Right lung (tissue), 2 donors: ENCODE measurements at regions not wholly inside any gene's neighbourhood (a gene's known extent, or its start where the extent isn't known, plus 50 kb on each side); places are given as distances from the start of the nearest gene placed in this dataset.

ENCODE experiments used
- DNase-seq, 2 donors: peaks; one replicate each; pipeline ENCODE4 v3.0.0-alpha.2; 2013

DNA sequence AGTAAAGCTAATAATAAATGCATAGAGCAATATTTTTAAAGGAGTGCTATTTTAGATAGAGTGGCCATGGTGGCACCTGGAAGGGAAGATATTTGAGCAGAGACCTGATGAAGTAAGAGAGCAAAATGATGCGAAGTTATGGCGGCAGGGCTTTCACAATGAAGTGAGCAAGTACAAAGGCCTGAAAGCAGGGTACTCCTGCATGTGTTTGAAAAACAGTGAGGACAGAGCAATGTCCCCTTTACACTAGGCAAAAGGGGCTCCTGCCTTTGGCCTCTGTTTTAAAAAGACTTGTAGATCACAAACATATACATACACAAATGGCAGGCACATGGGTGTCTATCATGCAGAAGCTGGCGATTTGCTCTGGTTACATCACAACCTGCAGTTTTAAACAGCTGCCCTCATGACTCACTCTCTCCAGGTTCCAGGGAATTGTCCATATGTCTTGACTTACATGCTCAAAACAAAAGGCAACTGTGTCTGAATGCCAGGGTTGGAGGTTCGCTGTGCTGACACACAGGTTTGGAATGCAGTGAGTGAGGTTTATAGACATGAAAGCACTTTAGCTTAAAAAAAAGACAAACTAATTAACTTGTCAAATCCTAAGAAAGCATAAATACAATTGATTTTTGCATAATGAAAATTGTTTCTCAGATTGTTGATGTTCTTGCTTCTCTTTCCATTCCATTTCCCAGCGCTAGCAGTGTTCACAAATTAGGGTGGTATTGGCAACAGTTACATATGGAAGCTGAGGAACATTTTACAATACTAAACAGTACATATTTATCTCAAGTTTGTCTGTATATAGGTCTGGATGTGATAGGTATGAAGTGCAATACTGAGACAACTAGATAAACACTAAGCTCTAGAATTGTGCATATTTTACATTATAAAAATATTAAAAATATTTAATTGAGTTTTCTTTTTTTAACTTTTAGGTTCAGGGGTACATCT lies 313.9 kb downstream of the BARHL2 start:
- no peak for DNase-seq

DNA sequence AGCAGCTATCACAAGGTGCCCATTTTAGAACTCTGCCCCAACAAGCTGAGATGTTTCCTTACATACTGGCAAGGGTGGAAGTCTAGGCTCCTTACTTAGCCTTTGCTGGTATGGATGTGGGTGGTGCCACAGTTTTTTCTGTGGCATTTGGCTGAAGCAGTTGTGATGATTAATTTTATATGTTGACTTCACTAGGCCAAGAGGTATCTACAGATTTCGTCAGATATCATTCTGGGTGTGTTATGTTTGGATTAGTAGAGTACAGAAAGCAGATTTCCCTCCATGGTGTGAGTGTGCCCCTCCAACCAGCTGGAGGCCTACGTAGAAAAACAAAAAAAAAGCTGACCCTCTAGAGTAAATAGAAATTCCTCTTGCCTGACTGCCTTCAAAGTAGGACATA lies 317.0 kb downstream of the BARHL2 start:
- DNase-seq = no peak

DNA sequence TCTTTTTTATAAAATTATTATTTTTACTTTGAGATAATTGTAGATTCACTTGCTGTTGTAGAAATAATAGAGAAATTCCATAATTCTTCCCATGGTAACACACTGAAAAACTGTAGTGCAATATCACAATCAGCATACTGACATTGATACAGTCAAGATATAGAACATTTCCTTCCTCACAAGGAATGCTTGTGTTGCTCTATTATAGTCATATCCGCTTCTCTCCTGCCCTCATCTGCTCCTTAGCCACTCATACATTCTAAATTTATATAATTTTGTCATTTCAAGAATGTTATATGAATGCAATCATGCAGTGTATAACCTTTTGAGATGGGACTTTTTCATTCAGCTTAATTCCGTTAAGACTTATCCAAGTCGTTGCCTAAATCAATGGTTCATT lies 320.2 kb downstream of the BARHL2 start:
- DNase-seq = no peak

DNA sequence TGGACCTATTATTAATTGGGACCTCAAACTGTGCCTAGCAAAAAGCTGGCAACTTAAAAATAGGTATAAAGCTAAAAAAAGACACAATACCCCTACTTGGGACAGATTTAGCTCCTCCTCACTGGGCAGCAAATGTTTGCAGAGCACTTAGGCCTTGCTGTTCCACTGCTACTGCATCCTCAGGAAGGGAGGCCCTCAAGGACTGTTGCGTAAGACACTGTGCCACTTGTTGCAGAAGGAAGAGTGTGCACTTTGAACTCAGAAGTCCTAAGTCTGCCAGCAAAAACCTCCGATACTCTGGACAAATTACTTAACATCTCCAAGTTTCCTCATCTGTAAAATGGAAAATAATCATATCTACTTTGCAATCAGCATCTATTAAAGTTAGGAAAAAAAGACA lies 322.9 kb downstream of the BARHL2 start:
- no peak for DNase-seq

- no peak for DNase-seq
These were observed 324.1 kb downstream of the BARHL2 start for GRCh38 chr1:90393025-90393424.

GRCh38 chr1:90391126-90391525 lies 326.0 kb downstream of the BARHL2 start:
- DNase-seq = no peak

DNA sequence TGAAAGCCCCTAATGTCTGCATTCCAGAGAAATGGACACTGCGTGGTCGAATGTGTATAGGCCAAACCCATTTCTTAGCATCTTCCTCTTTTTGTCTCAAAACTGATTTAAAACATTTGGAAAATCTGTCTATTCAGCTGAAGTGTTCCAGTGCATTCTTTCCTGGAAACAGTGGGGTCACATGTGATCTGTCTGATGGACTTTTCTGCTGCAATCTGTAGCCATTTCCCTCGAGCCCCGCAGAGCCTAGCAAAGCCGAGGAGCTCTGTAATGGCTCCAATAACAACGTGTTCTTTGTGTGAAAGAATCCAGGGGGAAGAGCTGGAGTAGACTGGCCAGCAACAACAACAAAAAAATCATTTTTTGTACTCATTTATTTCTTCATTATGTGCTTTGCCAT lies 329.3 kb downstream of the BARHL2 start:
- no peak for DNase-seq

DNA sequence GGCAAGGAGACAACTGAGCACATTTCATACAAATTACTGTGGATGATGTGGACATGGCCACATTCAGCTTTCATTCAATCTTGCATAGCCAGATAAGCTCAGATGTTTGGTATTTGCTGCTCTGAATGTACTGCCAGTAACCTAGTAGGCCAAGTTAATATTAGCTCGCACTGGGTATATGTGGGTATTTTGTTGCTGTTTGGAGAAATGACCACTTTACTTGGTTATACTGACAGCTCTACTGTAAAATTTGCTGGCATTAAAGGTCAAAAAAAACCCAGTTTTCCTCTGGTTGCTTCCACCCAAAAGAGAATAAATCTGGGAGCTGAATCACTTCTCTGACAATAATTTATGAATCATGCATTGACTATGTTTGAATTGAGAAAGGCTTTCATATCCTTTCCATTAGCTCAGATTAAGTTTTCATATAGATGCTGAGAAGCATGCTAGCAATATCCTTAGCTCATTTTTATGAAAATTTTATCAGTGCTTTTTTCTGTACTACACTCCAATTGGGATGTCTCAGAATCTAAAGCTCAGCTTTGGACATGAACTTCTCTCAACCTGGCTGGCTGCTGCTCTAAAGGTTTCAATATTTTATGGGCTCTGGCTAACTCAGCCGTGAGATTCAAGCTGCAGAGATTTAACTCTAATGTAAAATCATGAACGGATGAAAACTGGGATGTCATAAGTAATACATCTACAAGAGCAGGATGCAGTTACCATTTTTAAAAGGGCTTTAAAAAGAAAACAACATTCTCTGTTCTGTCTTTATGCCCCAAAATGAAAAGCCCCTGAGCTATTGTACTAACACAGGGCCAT lies 330.0 kb downstream of the BARHL2 start:
- no peak for DNase-seq

- no peak for DNase-seq
These were observed 332.9 kb downstream of the BARHL2 start for GRCh38 chr1:90384193-90384592.

DNA sequence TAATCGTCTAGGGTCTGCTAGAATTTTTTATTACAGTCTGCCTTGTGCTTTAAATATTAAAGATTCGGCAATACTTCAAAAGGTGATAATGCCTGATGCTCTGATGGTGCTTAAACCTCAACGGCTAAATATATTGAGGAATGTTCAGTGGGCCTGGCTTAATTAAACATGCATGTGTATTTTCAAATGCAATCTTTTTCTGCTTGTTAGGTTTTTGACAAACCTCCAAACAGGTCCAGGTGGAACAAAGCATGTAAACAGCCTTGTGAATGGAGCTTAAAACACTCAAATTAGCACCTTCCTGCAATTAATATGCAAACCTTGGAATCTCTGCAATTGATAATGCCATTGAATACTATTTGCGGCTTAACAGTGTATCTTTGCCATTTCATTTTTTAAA lies 334.9 kb downstream of the BARHL2 start:
- DNase-seq = no peak

DNA sequence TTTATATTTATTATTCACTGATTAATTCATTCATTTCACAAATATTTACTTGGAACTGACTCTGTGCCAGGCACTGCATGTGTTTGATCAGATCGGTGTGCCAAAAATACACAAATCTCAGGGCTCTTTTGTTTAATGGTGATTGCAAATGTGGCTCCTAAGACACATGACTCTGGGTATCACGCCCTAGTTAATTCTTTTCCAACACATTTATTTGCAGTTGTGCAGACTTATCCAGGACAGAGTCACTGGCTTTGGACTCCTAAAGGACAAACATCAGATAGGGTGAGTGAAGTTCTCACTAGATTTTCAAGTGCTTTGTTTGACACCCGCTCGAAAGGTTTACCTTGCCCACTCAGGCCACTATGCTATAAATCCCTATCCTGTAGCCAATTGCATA lies 335.5 kb downstream of the BARHL2 start:
- DNase-seq = no peak

DNA sequence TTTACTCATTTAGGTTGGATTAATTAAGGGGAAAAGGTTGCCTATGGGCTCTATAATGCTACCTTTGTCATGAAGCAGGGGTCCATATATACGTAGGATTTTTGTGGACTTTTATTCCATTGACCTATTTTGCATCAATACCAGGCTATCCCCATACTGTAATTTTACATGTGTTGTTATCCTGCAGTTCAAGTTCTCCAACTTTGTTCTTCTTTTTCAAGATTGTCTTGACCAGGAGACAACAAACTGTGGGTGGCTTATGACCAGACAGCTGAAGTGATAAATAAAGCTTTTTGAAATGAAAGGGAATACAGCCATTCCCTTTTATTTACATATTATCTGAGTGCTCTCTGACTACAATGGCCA lies 345.7 kb downstream of the BARHL2 start:
- no peak for DNase-seq

DNA sequence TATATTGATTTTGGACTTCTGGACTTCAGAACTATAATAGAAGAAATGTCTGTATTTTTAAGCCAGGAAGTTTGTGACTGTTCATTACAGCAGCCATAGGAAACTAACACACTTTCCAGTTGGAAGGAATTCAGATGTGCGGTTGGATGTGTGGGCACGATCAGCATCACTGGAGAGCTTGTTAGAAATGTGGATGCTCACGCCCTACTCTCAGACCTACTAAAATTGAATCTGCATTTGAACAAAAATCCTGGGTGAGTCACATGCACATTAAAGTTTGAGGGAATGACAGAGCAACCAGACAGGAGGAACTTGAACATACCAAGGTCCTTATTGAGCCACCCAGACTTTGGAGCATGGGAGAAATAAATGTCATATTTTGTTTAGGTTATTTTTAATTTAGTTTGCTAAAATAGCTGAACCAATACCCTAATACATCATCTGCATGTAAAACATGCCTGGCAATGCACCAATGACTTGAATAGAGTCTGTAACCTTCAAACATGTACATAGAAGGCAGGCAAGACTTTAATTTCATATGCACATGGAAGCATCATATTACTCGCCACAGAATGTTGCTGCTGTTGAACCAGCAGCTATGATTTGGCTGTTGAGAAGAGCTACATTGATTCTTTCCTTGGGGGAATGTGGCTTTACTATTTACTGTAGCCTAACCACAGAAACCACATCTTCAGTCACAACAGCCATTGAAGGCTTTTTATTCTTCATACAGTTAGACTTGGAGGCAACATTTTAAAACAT lies 346.2 kb downstream of the BARHL2 start:
- DNase-seq = no peak

- no peak for DNase-seq
These were observed 354.9 kb downstream of the BARHL2 start for GRCh38 chr1:90362163-90362562.

GRCh38 chr1:90361026-90361425 lies 356.1 kb downstream of the BARHL2 start:
- no peak for DNase-seq

DNA sequence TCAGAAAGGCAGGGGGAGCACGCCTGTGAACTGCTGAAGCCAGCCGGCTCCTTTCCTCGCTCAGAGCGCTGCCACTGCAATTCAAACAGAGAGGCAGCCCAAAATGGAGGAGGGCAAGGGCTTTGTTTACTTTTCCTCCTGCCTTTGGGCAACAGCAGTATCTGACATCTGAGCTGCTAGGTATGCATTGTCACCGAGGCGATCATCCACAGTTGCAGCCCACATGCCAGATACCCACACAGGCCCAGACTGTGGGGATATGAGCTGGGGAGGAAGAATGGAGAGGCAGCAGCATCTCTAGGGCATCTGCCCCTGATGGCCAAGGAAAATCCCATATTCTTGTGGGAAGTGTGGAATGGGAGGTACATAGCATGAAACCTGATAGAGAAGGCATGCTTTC lies 357.1 kb downstream of the BARHL2 start:
- DNase-seq = no peak

DNA sequence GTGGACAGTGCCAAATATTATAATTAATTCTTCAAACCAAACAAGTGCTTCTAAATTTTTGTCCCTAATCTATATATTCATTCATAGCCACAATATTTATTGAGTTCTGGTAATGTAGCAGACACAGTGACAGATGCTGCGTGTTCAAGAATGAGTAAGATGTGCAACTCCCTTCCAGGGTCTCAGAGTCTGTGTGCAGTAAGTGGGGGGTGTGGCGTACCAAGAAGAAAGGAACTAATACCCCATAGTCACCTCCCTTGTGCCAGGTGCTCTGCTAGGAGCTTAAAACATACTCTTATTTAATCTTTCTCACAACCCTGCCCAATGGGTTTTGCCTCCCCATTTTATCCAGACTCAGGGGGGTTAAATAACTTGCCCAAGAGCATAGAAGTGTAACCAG lies 358.7 kb downstream of the BARHL2 start:
- no peak for DNase-seq

- no peak for DNase-seq
These were observed 359.1 kb downstream of the BARHL2 start for GRCh38 chr1:90357995-90358394.

DNA sequence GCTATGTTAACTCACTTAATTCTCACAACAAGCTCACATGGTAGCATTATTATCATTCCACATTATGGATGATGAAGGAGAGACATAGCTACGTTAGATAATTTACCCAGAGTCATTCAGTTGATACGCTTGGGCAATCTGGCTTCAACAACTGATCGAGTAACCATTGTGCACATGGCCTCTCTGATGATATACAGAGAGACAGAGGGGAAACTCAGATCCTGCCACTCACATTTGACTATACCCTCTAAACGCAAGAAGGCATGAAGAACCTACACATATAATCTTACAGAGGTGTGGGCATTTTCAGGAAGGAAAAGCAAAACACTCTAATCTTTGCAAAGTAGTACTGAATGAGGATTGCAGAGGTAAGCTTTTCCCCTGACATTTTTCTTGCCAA lies 360.1 kb downstream of the BARHL2 start:
- no peak for DNase-seq

DNA sequence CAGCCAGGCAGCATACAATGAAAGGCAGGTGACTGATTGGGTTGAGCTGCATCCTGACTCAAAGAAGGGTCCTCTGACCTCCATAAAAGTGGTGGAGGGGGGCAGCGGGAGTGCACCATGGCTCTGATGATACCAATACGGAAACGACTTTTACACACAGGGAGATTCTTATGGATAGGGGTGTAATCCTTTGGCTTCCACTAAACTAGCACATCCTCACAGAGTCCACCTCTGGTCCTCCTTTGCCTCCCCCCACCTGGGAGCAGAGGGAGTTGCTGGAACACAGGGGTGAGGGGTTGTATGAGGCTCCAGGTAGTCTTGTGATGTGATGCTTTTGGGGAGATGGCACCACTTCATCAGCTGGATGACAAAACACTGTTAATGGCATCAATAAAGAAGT lies 361.0 kb downstream of the BARHL2 start:
- DNase-seq = no peak

DNA sequence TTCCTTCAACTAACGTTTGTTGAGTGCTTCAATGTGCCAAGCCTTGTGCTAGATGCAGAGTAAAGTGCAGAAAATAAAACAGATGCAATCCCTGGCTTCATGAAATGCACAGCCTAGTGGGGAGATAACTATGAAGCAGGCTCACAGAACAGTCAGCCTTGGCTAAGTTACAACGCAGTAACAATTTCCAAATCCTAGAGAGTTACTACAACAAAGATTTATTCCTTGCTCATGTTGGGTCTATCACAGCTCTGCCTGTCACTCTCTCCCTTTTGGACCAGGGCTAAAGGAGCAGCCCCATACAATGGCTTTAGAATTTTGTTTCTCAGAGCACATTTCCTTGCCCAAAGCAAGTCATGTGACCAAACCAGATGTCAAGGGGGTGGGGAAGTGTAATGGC lies 359.8 kb downstream of the ZNF326 start:
- DNase-seq = no peak

GRCh38 chr1:90351019-90351418 lies 356.1 kb downstream of the ZNF326 start:
- no peak for DNase-seq
